KMS-11 (cell line): ENCODE measurements at regions not wholly inside any gene's neighbourhood (a gene's known extent, or its start where the extent isn't known, plus 50 kb on each side); places are given as distances from the start of the nearest gene placed in this dataset.

ENCODE experiments used
- H2AFZ ChIP-seq: fragments of 200-600 bp; sonication (generic); 2 replicates; pipeline ENCODE4 v1.6.1; 2016; ENCODE audit warnings: antibody characterized with exemption, mixed run types, low read depth
- H3K27ac ChIP-seq: fragments of 200-600 bp; sonication (generic); 2 replicates; pipeline ENCODE4 v1.6.1; 2016; ENCODE audit warnings: mild to moderate bottlenecking, mixed run types
- H3K27me3 ChIP-seq: fragments of 200-600 bp; sonication (generic); 2 replicates; pipeline ENCODE4 v1.6.1; 2017; ENCODE audit warnings: mild to moderate bottlenecking, low read depth, mixed run types, moderate library complexity; ENCODE audit not compliant: insufficient read depth
- H3K36me3 ChIP-seq: fragments of 200-600 bp; sonication (generic); 2 replicates; pipeline ENCODE4 v1.6.1; 2017; ENCODE audit warnings: mild to moderate bottlenecking, mixed run types; ENCODE audit not compliant: insufficient read depth
- H3K4me1 ChIP-seq: fragments of 200-600 bp; sonication (generic); 2 replicates; pipeline ENCODE4 v1.6.1; 2016; ENCODE audit warnings: mild to moderate bottlenecking, low read depth, mixed run types; ENCODE audit not compliant: poor library complexity, severe bottlenecking
- H3K4me2 ChIP-seq: fragments of 200-600 bp; sonication (generic); 2 replicates; pipeline ENCODE4 v1.7.0; 2016; ENCODE audit warnings: mild to moderate bottlenecking, mixed run types
- H3K4me3 ChIP-seq: fragments of 200-600 bp; sonication (generic); IDR thresholded peaks from 2 replicates; pipeline ENCODE4 v1.6.1; 2017; ENCODE audit warnings: low read depth, low read length, mixed read lengths; ENCODE audit not compliant: insufficient read depth
- H3K79me2 ChIP-seq: fragments of 200-600 bp; sonication (generic); 2 replicates; pipeline ENCODE4 v1.6.1; 2016; ENCODE audit warnings: low read depth, mixed run types; ENCODE audit not compliant: insufficient read depth
- H3K9ac ChIP-seq: fragments of 200-600 bp; sonication (generic); 2 replicates; pipeline ENCODE4 v1.6.1; 2016; ENCODE audit warnings: mild to moderate bottlenecking, mixed run types
- H4K20me1 ChIP-seq: fragments of 200-600 bp; sonication (generic); 2 replicates; pipeline ENCODE4 v1.6.1; 2016; ENCODE audit warnings: mild to moderate bottlenecking, mixed run types; ENCODE audit not compliant: insufficient read depth
- CTCF ChIP-seq: fragments of 200-600 bp; sonication (generic); conservative IDR thresholded peaks from 2 replicates; pipeline ENCODE4 v1.6.1; 2017; ENCODE audit warnings: low read depth, mild to moderate bottlenecking, antibody characterized with exemption, low read length, moderate library complexity, mixed read lengths

GRCh38 chr1:163531345-163531744 lies 209.6 kb downstream of the NUF2 start:
- Histone ChIP-seq H3K79me2 (no peaks in the 10 kb centered on the region), H4K20me1 (no peaks in the 10 kb centered on the region)
- no peak for TF ChIP-seq CTCF

GRCh38 chr1:163535401-163535800 lies 213.6 kb downstream of the NUF2 start:
- Histone ChIP-seq H4K20me1 (no peaks in the 10 kb centered on the region), H3K79me2 (no peaks in the 10 kb centered on the region), H3K9ac (no peak overlapping the region), H3K36me3 (no peaks in the 10 kb centered on the region), H3K27ac (no peak overlapping the region), H3K4me1 (peaks cover 9% of the 10 kb centered on the region), H2AFZ (no peak overlapping the region), H3K27me3 (no peaks in the 10 kb centered on the region), H3K4me3 (no peak overlapping the region), H3K4me2 (no peak overlapping the region)
- no peak for TF ChIP-seq CTCF

More at GRCh38 chr1:163531345-163531744, 209.6 kb downstream of the NUF2 start:
- Histone ChIP-seq H3K27ac (no peak overlapping the region), H3K27me3 (no peaks in the 10 kb centered on the region), H3K4me1 (peaks cover 9% of the 10 kb centered on the region), H3K4me2 (no peak overlapping the region), H3K9ac (no peak overlapping the region), H3K4me3 (no peak overlapping the region), H3K36me3 (no peaks in the 10 kb centered on the region), H2AFZ (no peak overlapping the region)

- no peak overlapping the region for H2AFZ ChIP-seq
These were observed 214.1 kb downstream of the NUF2 start for GRCh38 chr1:163535807-163536206.

GRCh38 chr1:163537809-163538208 lies 216.1 kb downstream of the NUF2 start:
- no peak for TF ChIP-seq CTCF
- no peaks in the 10 kb centered on the region for H3K36me3 ChIP-seq

More at GRCh38 chr1:163535807-163536206, 214.1 kb downstream of the NUF2 start:
- H3K36me3 ChIP-seq, result no peaks in the 10 kb centered on the region
- no peaks in the 10 kb centered on the region for H3K27me3 ChIP-seq
- no peaks in the 10 kb centered on the region for H3K79me2 ChIP-seq
- H3K4me2 ChIP-seq, result no peak overlapping the region
- no peak overlapping the region for H3K27ac ChIP-seq
- H4K20me1 ChIP-seq, result no peaks in the 10 kb centered on the region
- H3K4me3 ChIP-seq, result no peak overlapping the region
- TF ChIP-seq CTCF, result peak; percentile 83
- H3K9ac ChIP-seq, result no peak overlapping the region
- H3K4me1 ChIP-seq, result peaks cover 9% of the 10 kb centered on the region

GRCh38 chr1:163538667-163539066 lies 216.9 kb downstream of the NUF2 start:
- Histone ChIP-seq H3K79me2 (no peaks in the 10 kb centered on the region), H3K4me2 (no peak overlapping the region), H3K4me1 (peaks cover 9% of the 10 kb centered on the region), H3K9ac (no peak overlapping the region), H3K27me3 (no peaks in the 10 kb centered on the region), H3K27ac (no peak overlapping the region), H3K36me3 (no peaks in the 10 kb centered on the region), H3K4me3 (no peak overlapping the region), H2AFZ (no peak overlapping the region), H4K20me1 (no peaks in the 10 kb centered on the region)
- TF ChIP-seq CTCF, result no peak

More at GRCh38 chr1:163537809-163538208, 216.1 kb downstream of the NUF2 start:
- Histone ChIP-seq H3K27ac (no peak overlapping the region), H2AFZ (no peak overlapping the region), H3K4me2 (no peak overlapping the region), H3K4me1 (peaks cover 9% of the 10 kb centered on the region), H3K4me3 (no peak overlapping the region), H3K9ac (no peak overlapping the region), H3K79me2 (no peaks in the 10 kb centered on the region), H3K27me3 (no peaks in the 10 kb centered on the region), H4K20me1 (no peaks in the 10 kb centered on the region)
